ENCODE measurements at regions not wholly inside any gene's neighbourhood (a gene's known extent, or its start where the extent isn't known, plus 50 kb on each side); places are given as distances from the start of the nearest gene placed in this dataset.

- no peak for TF ChIP-seq CTCF (IDR thresholded peaks at IDR 0.05; ENCODE audit: low read length)
- TF ChIP-seq EZH2 (IDR thresholded peaks at IDR 0.05; ENCODE audit: borderline replicate concordance, low read length): no peak
- Histone ChIP-seq H3K79me2 (ENCODE audit: insufficient read depth, low read length) (no peaks in the 10 kb centered on the region), H3K9me3 (ENCODE audit: low read length) (no peaks in the 10 kb centered on the region), H3K27ac (ENCODE audit: low read depth, low read length, poor library complexity, severe bottlenecking) (no peak overlapping the region), H3K4me3 (ENCODE audit: low read depth, low read length, poor library complexity, severe bottlenecking) (no peak overlapping the region), H2AFZ (ENCODE audit: low read length) (no peak overlapping the region), H3K27me3 (ENCODE audit: insufficient read depth, low read length) (no peaks in the 10 kb centered on the region), H3K36me3 (ENCODE audit: insufficient read depth, low read length) (no peaks in the 10 kb centered on the region), H3K4me2 (ENCODE audit: low read length) (no peak overlapping the region), H3K9me2 (ENCODE audit: low read depth, low read length) (no peaks in the 10 kb centered on the region), H3K4me1 (ENCODE audit: insufficient read depth, low read length, severe bottlenecking) (no peaks in the 10 kb centered on the region), H3K9ac (ENCODE audit: low read length) (no peak overlapping the region), H3F3A (ENCODE audit: insufficient read depth, low read length) (no peaks in the 10 kb centered on the region), H4K20me1 (ENCODE audit: insufficient read depth, low read length) (no peaks in the 10 kb centered on the region)
These were observed 894.4 kb downstream of the TTLL7 start for GRCh38 chr1:83104558-83104957.

- Histone ChIP-seq H3K36me3 (ENCODE audit: insufficient read depth, low read length) (no peaks in the 10 kb centered on the region), H3K9ac (ENCODE audit: low read length) (no peak overlapping the region), H3K79me2 (ENCODE audit: insufficient read depth, low read length) (no peaks in the 10 kb centered on the region), H3K4me1 (ENCODE audit: insufficient read depth, low read length, severe bottlenecking) (no peaks in the 10 kb centered on the region), H3K27me3 (ENCODE audit: insufficient read depth, low read length) (no peaks in the 10 kb centered on the region), H3K4me3 (ENCODE audit: low read depth, low read length, poor library complexity, severe bottlenecking) (no peak overlapping the region), H3K9me2 (ENCODE audit: low read depth, low read length) (no peaks in the 10 kb centered on the region), H4K20me1 (ENCODE audit: insufficient read depth, low read length) (no peaks in the 10 kb centered on the region), H3K27ac (ENCODE audit: low read depth, low read length, poor library complexity, severe bottlenecking) (no peak overlapping the region), H3K9me3 (ENCODE audit: low read length) (no peaks in the 10 kb centered on the region), H2AFZ (ENCODE audit: low read length) (no peak overlapping the region), H3F3A (ENCODE audit: insufficient read depth, low read length) (no peaks in the 10 kb centered on the region), H3K4me2 (ENCODE audit: low read length) (no peak overlapping the region)
- no peak for TF ChIP-seq CTCF (IDR thresholded peaks at IDR 0.05; ENCODE audit: low read length)
- TF ChIP-seq EZH2 (IDR thresholded peaks at IDR 0.05; ENCODE audit: borderline replicate concordance, low read length): no peak
These were observed 895.6 kb downstream of the TTLL7 start for GRCh38 chr1:83103341-83103740.

GRCh38 chr1:83102630-83103071, 896.3 kb downstream of the TTLL7 start:
- Histone ChIP-seq H3K36me3 (ENCODE audit: insufficient read depth, low read length) (no peaks in the 10 kb centered on the region), H3K4me2 (ENCODE audit: low read length) (no peak overlapping the region), H3K4me3 (ENCODE audit: low read depth, low read length, poor library complexity, severe bottlenecking) (no peak overlapping the region), H4K20me1 (ENCODE audit: insufficient read depth, low read length) (no peaks in the 10 kb centered on the region), H3K27me3 (ENCODE audit: insufficient read depth, low read length) (no peaks in the 10 kb centered on the region), H3F3A (ENCODE audit: insufficient read depth, low read length) (no peaks in the 10 kb centered on the region), H3K4me1 (ENCODE audit: insufficient read depth, low read length, severe bottlenecking) (no peaks in the 10 kb centered on the region), H3K79me2 (ENCODE audit: insufficient read depth, low read length) (no peaks in the 10 kb centered on the region), H3K9me3 (ENCODE audit: low read length) (no peaks in the 10 kb centered on the region), H2AFZ (ENCODE audit: low read length) (no peak overlapping the region), H3K27ac (ENCODE audit: low read depth, low read length, poor library complexity, severe bottlenecking) (no peak overlapping the region), H3K9ac (ENCODE audit: low read length) (no peak overlapping the region), H3K9me2 (ENCODE audit: low read depth, low read length) (no peaks in the 10 kb centered on the region)
- TF ChIP-seq EZH2 (IDR thresholded peaks at IDR 0.05; ENCODE audit: borderline replicate concordance, low read length): no peak
- no peak for TF ChIP-seq CTCF (IDR thresholded peaks at IDR 0.05; ENCODE audit: low read length)
